GM23338 (cell line): ENCODE measurements at regions not wholly inside any gene's neighbourhood (a gene's known extent, or its start where the extent isn't known, plus 50 kb on each side); places are given as distances from the start of the nearest gene placed in this dataset.
"Not testable (repeated sequence)": the region's sequence is repeated elsewhere in the genome, so short reads cannot be mapped to it uniquely, and the experiment has no call there.

Experiments
- CTCF ChIP-seq, 2 experiments: fragments of 200-600 bp in 1 of 2; sonication (generic) in 1 of 2; conservative IDR thresholded peaks; 2 replicates each; pipeline versions ENCODE4 v1.5.1 to v1.6.1; 2016 to 2017; ENCODE audit warnings: antibody characterized with exemption in 2 of 2, low read depth in 2 of 2, mild to moderate bottlenecking in 2 of 2, moderate library complexity in 1 of 2
- EZH2 ChIP-seq: fragments of 200-600 bp; sonication (generic); IDR thresholded peaks from one replicate; pipeline ENCODE4 v1.8.0; 2017; ENCODE audit warnings: antibody characterized with exemption, mild to moderate bottlenecking, low read depth; ENCODE audit not compliant: unreplicated experiment
- POLR2AphosphoS5 ChIP-seq: IDR thresholded peaks from 2 replicates; pipeline ENCODE4 v1.6.1; 2016; ENCODE audit warnings: antibody characterized with exemption, low read depth
- REST ChIP-seq: IDR thresholded peaks from one replicate; pipeline ENCODE4 v1.6.1; 2018; ENCODE audit warnings: antibody characterized with exemption; ENCODE audit not compliant: unreplicated experiment

- not testable (repeated sequence) for TF ChIP-seq REST; EZH2; CTCF (conservative IDR thresholded peaks at IDR 0.05; ENCODE audit: low read depth in 2 of 2); POLR2AphosphoS5
Measured at GRCh38 chr5:63083689-63084088, 505.1 kb downstream of the LRRC70 start.
